Neutrophil (primary cell): ENCODE measurements at regions not wholly inside any gene's neighbourhood (a gene's known extent, or its start where the extent isn't known, plus 50 kb on each side); places are given as distances from the start of the nearest gene placed in this dataset.

Experiments used
- H3K27ac ChIP-seq: fragments of 200-600 bp; sonication (generic); 2 replicates; pipeline ENCODE4 v1.5.1; 2016; ENCODE audit warnings: mild to moderate bottlenecking, moderate library complexity
- H3K27me3 ChIP-seq: fragments of 200-600 bp; sonication (generic); 2 replicates; pipeline ENCODE4 v1.6.0; 2016; ENCODE audit warnings: mild to moderate bottlenecking
- H3K36me3 ChIP-seq: fragments of 200-600 bp; sonication (generic); 2 replicates; pipeline ENCODE4 v1.5.1; 2017
- H3K4me1 ChIP-seq, 2 experiments: fragments of 200-600 bp in 1 of 2; sonication (generic) in 1 of 2; 1 replicate in 1 of 2; 2 replicates in 1 of 2; pipeline versions ENCODE4 v1.5.1 to v1.6.1; 2013 to 2016; ENCODE audit warnings: low read depth in 1 of 2, low read length in 1 of 2, mild to moderate bottlenecking in 1 of 2, moderate library complexity in 1 of 2; ENCODE audit not compliant: control insufficient read depth in 1 of 2, insufficient read depth in 1 of 2
- H3K4me3 ChIP-seq, 2 experiments: fragments of 200-600 bp in 1 of 2; sonication (generic) in 1 of 2; 1 replicate in 1 of 2; 2 replicates in 1 of 2; pipeline ENCODE4 v1.5.1; 2013 to 2016; ENCODE audit warnings: low read depth in 1 of 2, low read length in 1 of 2, mild to moderate bottlenecking in 1 of 2, moderate library complexity in 1 of 2
- H3K9me3 ChIP-seq: fragments of 200-600 bp; sonication (generic); 2 replicates; pipeline ENCODE4 v1.5.1; 2016
- CTCF ChIP-seq: fragments of 200-600 bp; sonication (generic); IDR thresholded peaks from 2 replicates; pipeline ENCODE4 v1.5.1; 2016; ENCODE audit warnings: antibody characterized with exemption

DNA sequence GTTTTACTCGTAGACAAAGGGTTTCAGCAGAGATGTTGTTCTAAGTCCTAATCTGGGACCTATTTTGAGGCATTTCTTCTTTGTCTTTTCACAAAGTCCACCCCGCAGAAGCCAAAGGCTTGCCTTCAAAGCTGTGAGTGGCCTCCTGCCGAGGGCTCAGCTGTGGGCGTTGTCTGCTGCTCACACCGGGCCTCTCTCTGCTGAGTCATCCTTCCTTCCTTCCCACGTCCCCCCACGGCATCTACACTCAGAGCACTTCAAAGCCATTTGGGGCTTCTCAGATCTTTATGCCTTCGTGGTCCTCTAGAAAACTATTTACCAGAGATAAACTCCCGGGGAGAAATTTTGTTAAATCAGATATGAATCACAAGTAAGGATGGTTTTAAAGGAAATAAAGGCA, 115.9 kb upstream of the TMPO start:
- H3K4me3 ChIP-seq = no peak overlapping the region

DNA sequence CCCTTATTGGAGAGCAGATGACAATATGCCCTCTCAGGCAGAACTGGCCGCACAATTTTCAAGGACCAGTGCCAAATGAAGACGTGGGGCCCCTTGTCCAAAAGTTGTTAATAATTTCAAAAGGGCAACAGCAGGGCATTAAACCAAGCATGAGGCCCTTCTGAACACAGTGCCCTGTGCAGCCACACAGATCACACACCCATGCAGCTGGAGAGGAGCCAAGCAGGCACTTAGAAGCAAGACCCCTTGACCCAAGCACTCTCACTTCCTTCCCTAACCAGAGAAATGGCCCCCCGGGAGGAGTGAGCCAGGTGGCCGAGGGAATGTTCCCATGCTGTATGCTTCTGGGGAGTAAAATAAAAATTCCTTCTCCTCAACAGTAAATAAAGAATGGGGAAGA, 114.0 kb upstream of the TMPO start:
- Histone ChIP-seq H3K4me1 (peaks cover 8 to 11% of the 10 kb centered on the region in 2 experiments), H3K36me3 (no peaks in the 10 kb centered on the region), H3K27me3 (peaks cover 15% of the 10 kb centered on the region), H3K27ac (no peak overlapping the region), H3K9me3 (no peaks in the 10 kb centered on the region), H3K4me3 (no peak overlapping the region)
- TF ChIP-seq CTCF = no peak

More for the DNA sequence above, 115.9 kb upstream of the TMPO start:
- H3K9me3 ChIP-seq = no peaks in the 10 kb centered on the region
- H3K36me3 ChIP-seq = no peaks in the 10 kb centered on the region
- no peak for TF ChIP-seq CTCF
- no peak overlapping the region for H3K27ac ChIP-seq
- peaks cover 19% of the 10 kb centered on the region for H3K27me3 ChIP-seq
- H3K4me1 ChIP-seq = peaks cover 8 to 11% of the 10 kb centered on the region in 2 experiments

DNA sequence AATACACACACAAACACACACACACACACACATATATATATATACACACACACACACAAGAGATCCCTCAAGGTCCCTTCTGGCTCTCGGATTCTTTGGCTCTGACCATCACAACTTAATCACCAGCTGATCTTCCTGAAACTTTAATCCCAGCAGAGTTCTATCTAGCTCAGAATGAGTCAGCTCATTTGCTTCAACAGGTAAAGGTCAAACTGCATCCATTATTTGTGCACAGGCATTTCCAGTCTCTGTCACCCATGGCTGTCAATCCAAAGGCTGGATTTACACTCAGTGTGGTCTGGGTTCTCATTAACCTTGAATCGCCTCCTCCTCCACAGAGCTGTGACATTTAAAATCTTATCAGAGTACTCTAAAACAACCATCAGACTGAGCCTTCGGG, 113.3 kb upstream of the TMPO start:
- Histone ChIP-seq H3K27me3 (peaks cover 12% of the 10 kb centered on the region), H3K9me3 (no peaks in the 10 kb centered on the region), H3K27ac (no peak overlapping the region), H3K4me1 (peaks cover 8 to 9% of the 10 kb centered on the region in 2 experiments), H3K4me3 (no peak overlapping the region), H3K36me3 (no peaks in the 10 kb centered on the region)
- no peak for TF ChIP-seq CTCF

GRCh38 chr12:98402671-98403070, 112.7 kb upstream of the TMPO start:
- no peaks in the 10 kb centered on the region for H3K9me3 ChIP-seq
- H3K36me3 ChIP-seq = no peaks in the 10 kb centered on the region
- peaks cover 12% of the 10 kb centered on the region for H3K27me3 ChIP-seq
- H3K4me1 ChIP-seq = peaks cover 2 to 4% of the 10 kb centered on the region in 2 experiments
- H3K27ac ChIP-seq = no peak overlapping the region
- no peak for TF ChIP-seq CTCF
- no peak overlapping the region for H3K4me3 ChIP-seq

DNA sequence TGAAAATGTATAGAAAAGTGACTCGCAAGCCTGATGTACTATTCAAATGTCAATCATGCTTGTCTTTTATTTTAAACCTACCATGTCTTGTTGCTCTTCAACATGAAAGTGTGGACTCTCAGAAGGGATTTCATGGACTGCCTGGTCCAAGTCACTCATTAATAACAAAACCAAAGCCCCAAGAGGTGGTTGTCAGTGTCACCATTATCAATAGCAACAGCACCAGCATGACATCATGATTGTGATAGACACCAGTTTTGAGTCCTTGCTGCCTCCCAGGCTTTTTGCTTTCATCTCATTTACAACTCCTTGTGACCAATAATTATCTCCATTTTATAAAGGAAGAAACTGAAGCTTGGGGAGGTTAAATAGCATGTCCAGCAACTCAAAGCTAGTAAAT, 112.0 kb upstream of the TMPO start:
- Histone ChIP-seq H3K4me1 (peaks cover 0 to 4% of the 10 kb centered on the region in 2 experiments), H3K9me3 (no peaks in the 10 kb centered on the region), H3K27ac (no peak overlapping the region), H3K36me3 (no peaks in the 10 kb centered on the region), H3K27me3 (peaks cover 12% of the 10 kb centered on the region), H3K4me3 (no peak overlapping the region)
- no peak for TF ChIP-seq CTCF

- peaks cover 0 to 4% of the 10 kb centered on the region in 2 experiments for H3K4me1 ChIP-seq
- no peak for TF ChIP-seq CTCF
- no peaks in the 10 kb centered on the region for H3K36me3 ChIP-seq
- no peak overlapping the region for H3K27ac ChIP-seq
- no peak overlapping the region for H3K4me3 ChIP-seq
- no peaks in the 10 kb centered on the region for H3K9me3 ChIP-seq
- H3K27me3 ChIP-seq = peaks cover 12% of the 10 kb centered on the region
Measured at GRCh38 chr12:98403936-98404335, 111.5 kb upstream of the TMPO start.
